Transverse colon (tissue), 4 donors: ENCODE measurements at regions not wholly inside any gene's neighbourhood (a gene's known extent, or its start where the extent isn't known, plus 50 kb on each side); places are given as distances from the start of the nearest gene placed in this dataset.

Experiments
- EP300 ChIP-seq: sonication (generic); formaldehyde crosslinking; IDR thresholded peaks from one replicate; pipeline ENCODE4 v1.6.1; 2017; ENCODE audit warnings: antibody characterized with exemption, low read depth
- POLR2A ChIP-seq: fragments of 450-650 bp; IDR thresholded peaks from one replicate; pipeline ENCODE4 v1.6.1; 2016; ENCODE audit warnings: antibody characterized with exemption, mild to moderate bottlenecking, moderate library complexity
- POLR2AphosphoS5 ChIP-seq, 3 donors: sonication (generic); formaldehyde crosslinking; IDR thresholded peaks; one replicate each; pipeline ENCODE4 v1.6.1; 2016; ENCODE audit warnings: antibody characterized with exemption in 3 of 3
- TF ChIP-seq, protein P1 (sequence below), 5 experiments: fragments of 200-600 bp in 3 of 5; fragments of 450-650 bp in 2 of 5; sonication (generic) in 3 of 5; IDR thresholded peaks; 1 replicate in 2 of 5; 2 replicates in 3 of 5; pipeline ENCODE4 v1.5.1; 2016 to 2017; ENCODE audit warnings: antibody characterized with exemption in 5 of 5, inconsistent platforms in 3 of 5, mild to moderate bottlenecking in 2 of 5, moderate library complexity in 1 of 5

DNA sequence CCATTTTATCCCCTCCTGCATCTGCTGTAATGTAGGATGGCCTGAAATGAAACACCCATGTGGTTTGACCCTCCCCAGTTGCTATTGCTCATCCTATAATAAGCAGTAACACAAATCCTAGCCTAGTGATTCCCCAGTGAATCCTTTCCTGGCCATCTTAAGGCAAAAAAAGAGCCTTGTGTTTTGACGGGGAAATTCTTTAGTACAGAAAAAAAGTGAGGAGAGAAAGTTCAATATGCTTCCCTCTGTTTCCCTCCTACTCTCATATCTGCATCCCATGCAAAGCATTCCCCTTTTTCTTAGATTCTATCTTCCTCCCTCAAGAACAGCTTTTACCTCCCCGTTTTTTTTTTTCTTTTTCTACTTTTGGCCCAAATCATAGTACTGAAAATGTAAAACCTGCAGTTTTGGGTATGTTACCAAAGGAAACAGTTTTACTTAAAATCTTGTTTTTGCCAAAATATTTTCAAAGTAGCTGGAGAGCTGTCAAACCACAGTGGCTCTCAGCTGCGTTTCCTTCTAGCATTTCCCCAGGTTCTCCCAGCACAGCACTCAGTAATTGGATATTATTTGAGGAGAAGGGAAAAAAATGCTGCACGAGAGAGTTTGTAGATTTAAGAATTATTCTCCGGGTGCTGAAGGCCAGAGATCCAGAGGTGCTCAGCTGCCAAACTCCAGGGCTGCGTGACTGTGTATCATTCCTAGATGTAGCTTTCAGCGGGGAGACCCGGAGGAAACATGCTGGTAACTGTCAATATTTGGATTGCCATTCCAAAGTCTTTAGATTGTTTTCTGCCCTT is 321.4 kb downstream of the NPR3 start:
- no peak for TF ChIP-seq POLR2A
- TF ChIP-seq, protein P1, sequence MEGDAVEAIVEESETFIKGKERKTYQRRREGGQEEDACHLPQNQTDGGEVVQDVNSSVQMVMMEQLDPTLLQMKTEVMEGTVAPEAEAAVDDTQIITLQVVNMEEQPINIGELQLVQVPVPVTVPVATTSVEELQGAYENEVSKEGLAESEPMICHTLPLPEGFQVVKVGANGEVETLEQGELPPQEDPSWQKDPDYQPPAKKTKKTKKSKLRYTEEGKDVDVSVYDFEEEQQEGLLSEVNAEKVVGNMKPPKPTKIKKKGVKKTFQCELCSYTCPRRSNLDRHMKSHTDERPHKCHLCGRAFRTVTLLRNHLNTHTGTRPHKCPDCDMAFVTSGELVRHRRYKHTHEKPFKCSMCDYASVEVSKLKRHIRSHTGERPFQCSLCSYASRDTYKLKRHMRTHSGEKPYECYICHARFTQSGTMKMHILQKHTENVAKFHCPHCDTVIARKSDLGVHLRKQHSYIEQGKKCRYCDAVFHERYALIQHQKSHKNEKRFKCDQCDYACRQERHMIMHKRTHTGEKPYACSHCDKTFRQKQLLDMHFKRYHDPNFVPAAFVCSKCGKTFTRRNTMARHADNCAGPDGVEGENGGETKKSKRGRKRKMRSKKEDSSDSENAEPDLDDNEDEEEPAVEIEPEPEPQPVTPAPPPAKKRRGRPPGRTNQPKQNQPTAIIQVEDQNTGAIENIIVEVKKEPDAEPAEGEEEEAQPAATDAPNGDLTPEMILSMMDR (IDR thresholded peaks at IDR 0.05): no peak
- no peak for TF ChIP-seq EP300
- no peak for TF ChIP-seq POLR2AphosphoS5 (IDR thresholded peaks at IDR 0.05)
